DMS53 treated with DMSO at 0.1 percent for 48 hours (cell line): ENCODE measurements at regions not wholly inside any gene's neighbourhood (a gene's known extent, or its start where the extent isn't known, plus 50 kb on each side); places are given as distances from the start of the nearest gene placed in this dataset.

Experiments
- DNase-seq: peaks from one replicate; lab custom pipeline; 2025; ENCODE audit not compliant: unreplicated experiment; lab: John Stamatoyannopoulos, UW

DNA sequence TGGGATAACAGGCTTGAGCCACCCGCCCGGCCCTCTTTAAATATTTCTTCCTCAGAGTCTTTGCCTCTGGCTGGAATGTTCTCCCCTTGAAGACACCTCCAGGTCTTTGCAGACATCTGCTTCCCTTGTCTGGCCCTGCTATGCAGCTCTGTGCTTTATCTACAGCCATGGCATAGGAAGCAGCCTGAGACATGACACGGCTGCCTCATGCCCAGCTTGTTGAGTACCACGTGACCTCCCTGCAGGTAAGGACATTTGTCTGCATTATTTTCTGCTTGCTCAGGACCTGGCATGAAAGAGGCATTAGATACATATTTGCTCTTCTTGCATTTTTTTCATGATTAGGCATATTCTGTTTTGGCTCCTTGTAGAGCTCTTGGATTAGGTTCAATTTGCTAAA, 113.8 kb upstream of the KLF6 start:
- peak; percentile 98 for DNase-seq

GRCh38 chr10:3897156-3897555, 112.1 kb upstream of the KLF6 start:
- DNase-seq, result no peak

DNA sequence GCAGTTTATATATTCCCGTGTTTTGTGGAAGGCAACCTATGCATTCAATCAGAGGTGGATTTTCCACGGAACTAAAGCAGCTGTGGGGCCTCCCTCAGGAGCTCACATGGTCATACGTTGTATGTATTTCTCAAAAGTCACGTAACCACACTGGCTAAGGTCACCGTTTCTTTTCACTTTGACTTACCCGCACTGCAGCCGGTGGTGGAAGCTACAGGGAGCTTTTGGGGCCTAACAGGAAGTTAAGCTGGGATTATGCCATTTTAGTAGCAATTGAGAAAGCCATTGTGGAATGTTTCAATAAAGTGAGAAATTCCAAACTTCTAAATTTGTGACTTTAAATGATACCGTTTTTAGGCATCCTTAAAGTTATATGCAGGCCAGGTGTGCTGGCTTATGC, 111.2 kb upstream of the KLF6 start:
- no peak for DNase-seq

DNA sequence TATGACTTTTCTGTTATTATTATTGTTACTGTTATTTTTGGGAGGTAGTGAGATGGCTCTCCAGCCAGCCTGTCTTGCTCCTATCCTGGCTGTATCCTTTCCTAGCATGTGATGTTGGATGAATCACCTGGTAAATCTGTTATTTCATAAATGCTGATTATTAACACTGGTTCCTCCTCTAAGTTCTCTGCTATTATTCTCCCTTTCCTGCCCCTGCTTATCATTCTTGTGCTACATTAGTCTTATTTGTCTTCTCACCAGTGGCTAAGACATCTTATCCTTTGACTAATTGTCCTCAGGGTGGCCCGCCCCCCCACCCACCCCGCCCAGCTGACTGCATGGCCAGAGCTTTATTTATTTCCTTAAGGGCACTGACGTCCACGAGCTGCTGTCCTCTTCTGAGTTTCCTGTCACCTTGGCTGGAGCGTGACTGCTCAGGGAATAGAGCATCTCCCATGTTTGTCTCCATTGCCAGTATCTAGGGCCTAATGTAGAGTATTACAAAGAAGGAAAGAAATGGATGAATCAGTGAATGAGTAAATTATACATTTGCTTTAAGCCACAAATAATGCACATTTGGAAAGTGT, 110.1 kb upstream of the KLF6 start:
- DNase-seq, result no peak

- DNase-seq, result no peak
Observed at GRCh38 chr10:3893901-3894563, 109.0 kb upstream of the KLF6 start.

- no peak for DNase-seq
Observed at GRCh38 chr10:3892440-3893425, 107.7 kb upstream of the KLF6 start.

DNA sequence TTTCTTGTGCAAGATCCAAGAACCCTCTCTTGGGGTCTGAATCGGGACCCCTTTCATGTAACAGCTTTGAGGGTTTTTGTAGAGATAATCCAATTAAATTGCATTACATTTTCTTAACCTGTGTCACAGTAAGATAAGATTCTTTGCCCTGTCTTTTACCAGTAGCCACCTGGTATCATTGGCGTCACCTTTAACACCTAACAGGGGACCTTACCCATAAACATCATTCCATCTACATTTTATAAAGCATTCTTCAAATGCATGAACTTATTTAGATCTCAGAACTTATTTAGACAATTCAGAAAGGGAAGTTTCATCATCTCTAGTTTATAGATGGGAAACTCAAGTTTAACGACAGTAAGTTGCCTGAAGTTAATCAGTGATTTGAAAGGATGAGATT, 106.4 kb upstream of the KLF6 start:
- no peak for DNase-seq

GRCh38 chr10:3890602-3891352, 105.8 kb upstream of the KLF6 start:
- no peak for DNase-seq

GRCh38 chr10:3889961-3890522, 105.0 kb upstream of the KLF6 start:
- no peak for DNase-seq

DNA sequence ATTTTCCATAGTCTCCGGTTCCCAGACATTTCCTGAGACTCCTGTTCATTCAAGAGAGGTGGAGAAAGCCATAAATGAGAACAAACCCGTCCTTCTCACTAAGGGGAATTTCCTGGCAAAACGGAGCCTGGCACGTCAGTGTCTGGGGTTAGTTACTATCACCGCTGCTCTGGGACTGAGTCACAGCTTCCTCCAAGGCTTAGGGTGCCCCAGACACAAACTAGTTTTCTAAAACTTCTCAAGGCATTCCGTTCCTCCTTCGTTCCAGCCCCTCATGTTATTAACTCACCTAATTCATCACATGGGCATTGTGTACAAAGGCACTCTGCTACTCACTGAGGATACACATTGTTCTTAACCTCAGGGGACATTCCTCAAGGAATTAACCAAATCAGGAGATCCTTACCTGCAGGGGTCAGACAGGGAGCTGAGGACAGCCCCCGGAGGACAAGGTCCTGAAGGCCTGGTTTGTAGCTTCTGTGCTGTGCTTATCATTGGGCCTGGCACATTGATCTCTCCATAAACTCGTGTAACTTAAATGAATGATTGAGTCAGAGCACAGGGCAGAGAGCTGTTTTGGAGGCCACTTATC, 103.0 kb upstream of the KLF6 start:
- no peak for DNase-seq

DNA sequence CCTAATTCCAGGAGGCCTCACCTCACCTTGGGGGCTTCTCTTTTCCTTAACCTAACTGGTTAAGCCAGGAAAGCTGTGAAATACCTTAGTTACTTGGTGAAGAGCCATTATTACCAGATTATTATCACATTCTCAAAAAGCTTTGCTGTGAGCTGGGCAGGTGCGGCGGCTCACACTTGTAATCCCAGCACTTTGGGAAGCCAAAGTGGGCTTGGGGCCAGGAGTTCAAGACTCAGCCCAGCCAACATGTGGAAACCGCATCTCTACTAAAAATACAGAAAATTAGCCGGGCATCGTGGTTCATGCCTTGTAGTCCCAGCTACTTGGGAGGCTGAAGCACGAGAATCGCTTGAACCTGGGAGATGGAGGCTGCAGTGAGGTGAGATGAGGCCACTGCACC, 102.4 kb upstream of the KLF6 start:
- DNase-seq, result no peak

DNA sequence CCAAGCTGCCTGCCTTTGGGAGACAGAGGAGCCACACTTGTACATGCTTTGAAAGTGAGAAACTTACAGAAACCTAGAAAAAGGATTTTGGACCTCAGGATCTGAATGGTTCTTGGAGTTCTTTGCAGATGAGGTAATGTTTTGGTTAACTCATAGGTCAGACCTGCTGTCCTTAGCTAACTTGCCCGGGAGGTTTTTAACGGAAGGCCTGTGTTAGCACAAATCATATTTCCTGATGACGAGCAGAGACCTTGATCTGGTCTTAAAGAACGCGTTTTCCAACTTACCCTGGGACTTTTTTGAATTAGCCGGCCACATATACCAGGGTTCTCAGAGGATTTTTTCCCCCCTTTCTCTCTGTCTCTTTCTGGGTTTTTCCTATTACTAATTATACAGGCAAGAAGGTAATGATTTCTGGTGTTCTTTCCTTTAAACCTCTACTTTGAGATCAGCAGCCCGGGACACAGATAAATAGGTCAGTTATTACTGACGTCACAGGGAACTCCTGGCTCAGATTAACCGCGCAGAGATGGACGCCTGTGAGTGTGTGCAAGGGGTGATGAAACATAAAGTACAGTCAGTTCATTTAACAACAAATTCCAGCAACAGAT, 101.7 kb upstream of the KLF6 start:
- no peak for DNase-seq

DNA sequence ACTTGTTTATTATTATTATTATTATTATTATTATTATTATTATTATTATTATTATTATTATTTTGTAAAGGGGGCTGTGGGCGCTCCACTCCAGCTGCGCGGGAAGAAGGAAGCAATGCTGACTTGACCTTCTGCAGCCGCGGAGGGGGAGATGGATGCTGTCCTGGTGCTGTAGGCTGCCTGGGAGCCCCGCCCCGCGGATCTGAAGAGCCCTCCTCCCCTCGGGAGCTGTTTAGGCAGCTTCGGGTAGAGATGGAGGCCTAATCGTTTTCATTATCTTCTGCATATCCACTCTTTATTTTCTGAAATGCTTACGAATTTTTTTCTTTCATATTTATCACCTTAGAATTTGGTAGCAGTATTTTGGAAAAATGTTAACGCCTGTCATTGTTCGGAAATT, 101.2 kb upstream of the KLF6 start:
- DNase-seq, result no peak

DNA sequence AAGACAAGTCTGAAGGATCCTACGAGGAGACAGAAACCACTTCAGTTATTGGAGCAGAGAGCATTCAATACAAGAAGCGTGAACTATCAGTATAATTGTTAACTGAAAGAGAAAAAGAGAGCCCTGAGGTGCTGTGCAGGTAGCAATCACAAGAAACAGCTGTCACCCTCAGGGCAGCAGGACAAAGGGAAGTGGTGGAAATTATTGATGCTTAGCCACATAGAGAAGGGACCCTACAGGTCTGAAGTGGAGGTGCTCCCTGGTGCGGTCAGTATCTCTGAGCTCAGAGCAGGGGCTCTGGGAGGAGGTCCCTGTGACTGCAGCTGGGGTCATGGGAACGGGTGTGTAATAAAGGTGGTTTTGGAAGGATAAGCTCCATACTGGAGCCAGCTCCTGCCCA, 97.8 kb upstream of the KLF6 start:
- DNase-seq, result no peak

DNA sequence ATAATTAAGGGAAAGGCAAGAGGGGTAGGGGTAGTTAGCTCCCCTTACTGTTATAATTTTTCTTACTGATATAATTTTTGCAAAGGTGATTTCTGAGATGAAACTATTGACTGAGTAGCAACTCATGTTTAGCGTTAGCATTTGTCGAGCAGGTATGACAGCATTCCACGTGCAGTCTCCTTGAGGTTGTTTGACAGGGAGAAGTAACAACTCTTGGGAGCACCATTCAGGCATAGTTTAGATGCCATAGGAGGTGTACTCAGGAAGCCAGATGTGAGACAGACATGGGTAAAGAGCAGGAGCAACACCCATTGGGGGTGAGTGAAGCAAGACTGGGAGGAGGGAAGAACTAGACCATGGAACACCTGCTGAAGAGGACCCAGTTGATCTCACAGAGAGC, 96.6 kb upstream of the KLF6 start:
- DNase-seq, result no peak

DNA sequence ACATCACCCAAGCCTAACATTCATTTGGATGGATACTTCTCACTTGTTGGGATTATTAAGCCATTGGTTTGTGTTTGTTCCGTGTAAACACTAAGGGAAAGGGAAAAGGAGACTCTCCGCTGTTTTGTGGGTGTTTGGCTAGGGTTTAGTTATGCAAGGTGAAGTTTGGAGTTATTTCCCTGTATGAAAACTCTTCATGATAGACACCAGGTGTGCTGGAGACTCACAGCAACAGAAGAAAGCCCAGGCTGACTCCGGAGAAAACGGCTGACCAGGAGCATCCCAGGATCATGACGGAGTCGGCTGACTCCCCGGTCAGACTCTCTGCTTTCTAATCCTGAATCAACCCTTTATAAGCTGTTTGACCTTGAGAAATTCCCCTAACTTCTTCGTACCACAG, 94.1 kb upstream of the KLF6 start:
- DNase-seq, result peak; percentile 94

- DNase-seq, result no peak
Observed at GRCh38 chr10:3877211-3878000, 92.4 kb upstream of the KLF6 start.

DNA sequence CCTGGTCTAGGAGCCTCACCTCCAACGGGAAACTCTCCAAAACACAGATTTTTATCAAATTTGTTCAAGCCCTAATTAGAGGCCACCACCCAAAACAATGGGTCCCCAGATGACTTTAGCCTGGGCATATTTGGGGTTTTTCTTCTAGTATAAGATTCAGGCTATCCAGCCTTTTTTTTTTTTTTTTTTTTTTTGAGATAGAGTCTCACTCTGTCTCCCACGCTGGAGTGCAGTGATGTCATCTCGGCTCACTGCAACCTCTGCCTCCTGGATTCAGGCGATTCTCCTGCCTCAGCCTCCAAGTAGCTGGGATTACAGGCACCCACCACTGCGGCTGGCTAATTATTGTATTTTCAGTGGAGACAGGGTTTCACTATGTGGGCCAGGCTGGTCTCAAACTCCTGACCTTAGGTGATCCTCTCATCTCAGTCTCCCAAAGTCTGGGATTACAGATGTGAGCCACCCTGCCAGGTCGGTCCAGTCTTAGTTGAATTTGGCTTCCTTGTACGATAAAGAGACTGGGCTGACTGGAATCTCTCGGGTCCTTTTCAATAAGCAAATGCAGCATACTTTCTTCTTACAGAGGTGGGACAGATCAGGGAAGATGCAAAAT, 91.4 kb upstream of the KLF6 start:
- no peak for DNase-seq

DNA sequence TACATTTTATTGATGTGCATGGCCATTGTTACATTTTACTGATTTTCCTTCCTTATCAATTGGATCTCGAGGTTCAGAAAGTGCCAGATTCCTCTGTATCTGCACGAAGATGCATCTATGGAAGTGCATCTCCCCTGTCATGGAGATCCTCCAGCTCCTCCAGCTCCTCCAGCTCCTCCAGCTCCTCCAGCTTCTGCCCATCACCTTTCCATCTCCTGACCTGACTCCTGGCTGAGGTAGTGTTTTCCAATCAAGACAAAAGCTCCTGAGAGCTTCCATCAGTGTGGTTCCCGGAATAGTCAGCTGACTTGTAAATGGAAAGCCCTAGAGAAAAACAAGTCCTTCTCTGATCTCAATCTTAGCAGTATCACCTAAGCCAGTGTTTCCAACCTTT, 90.8 kb upstream of the KLF6 start:
- DNase-seq, result no peak
